ENCODE measurements at regions not wholly inside any gene's neighbourhood (a gene's known extent, or its start where the extent isn't known, plus 50 kb on each side); places are given as distances from the start of the nearest gene placed in this dataset.

DNA sequence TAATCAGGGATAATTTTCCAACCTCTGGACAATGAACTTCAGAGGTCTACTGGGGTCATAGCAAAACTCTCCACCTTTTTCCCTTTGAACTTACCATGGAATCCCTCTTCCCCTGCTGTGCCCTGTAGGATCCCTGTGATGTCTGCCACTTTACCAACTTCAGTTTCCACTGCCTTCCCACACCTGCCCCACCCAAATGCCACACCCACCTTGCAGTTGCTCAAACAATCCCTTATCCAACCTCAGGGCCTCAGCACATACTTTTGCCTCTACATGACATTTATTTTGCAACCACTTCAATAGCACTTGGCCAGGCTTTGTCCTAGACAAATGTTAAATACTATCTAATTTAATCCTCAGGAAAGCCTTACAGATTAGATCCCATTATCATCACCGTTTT lies 463.7 kb upstream of the WWC1 start:
- WGBS (ENCODE audit: low lambda C conversion rate, missing lambda C conversion rate) = 50% methylated on average over 1 of the region's 1 CpG
- H3K9me3 ChIP-seq (ENCODE audit: low read depth) = no peaks in the 10 kb centered on the region
- no peak for DNase-seq (ENCODE audit: low spot score)
- H4K20me1 ChIP-seq (ENCODE audit: insufficient read depth, poor library complexity, severe bottlenecking) = no peaks in the 10 kb centered on the region
- no peaks in the 10 kb centered on the region for H3K9me2 ChIP-seq (replicated peaks; ENCODE audit: insufficient read depth)
- TF ChIP-seq EZH2 (IDR thresholded peaks at IDR 0.05; ENCODE audit: borderline replicate concordance) (no peak), CTCF (IDR thresholded peaks at IDR 0.05; ENCODE audit: poor library complexity) (no peak), EZH2phosphoT487 (IDR thresholded peaks at IDR 0.05; ENCODE audit: low read depth, severe bottlenecking, unreplicated experiment) (no peak)
- no peak overlapping the region for H3K27ac ChIP-seq
- H3K27me3 ChIP-seq = no peaks in the 10 kb centered on the region
- no peak overlapping the region for H3K4me2 ChIP-seq
- H3K4me1 ChIP-seq (ENCODE audit: insufficient read depth) = no peaks in the 10 kb centered on the region
- H3K4me3 ChIP-seq = no peak overlapping the region
- no peaks in the 10 kb centered on the region for H3K36me3 ChIP-seq (replicated peaks; ENCODE audit: insufficient read depth, low read depth)
- no peak overlapping the region for H2AFZ ChIP-seq
- no peaks in the 10 kb centered on the region for H3K79me2 ChIP-seq

- no peak for DNase-seq (ENCODE audit: low spot score)
- Histone ChIP-seq H2AFZ (no peak overlapping the region), H3K4me1 (ENCODE audit: insufficient read depth) (no peaks in the 10 kb centered on the region), H3K9me2 (replicated peaks; ENCODE audit: insufficient read depth) (no peaks in the 10 kb centered on the region), H3K9me3 (ENCODE audit: low read depth) (no peaks in the 10 kb centered on the region), H3K4me2 (no peak overlapping the region), H4K20me1 (ENCODE audit: insufficient read depth, poor library complexity, severe bottlenecking) (no peaks in the 10 kb centered on the region), H3K27me3 (no peaks in the 10 kb centered on the region), H3K36me3 (replicated peaks; ENCODE audit: insufficient read depth, low read depth) (no peaks in the 10 kb centered on the region), H3K27ac (no peak overlapping the region), H3K4me3 (no peak overlapping the region), H3K79me2 (no peaks in the 10 kb centered on the region)
- 81% methylated on average over 8 of the region's 8 CpGs for WGBS (ENCODE audit: low lambda C conversion rate, missing lambda C conversion rate)
- TF ChIP-seq CTCF (IDR thresholded peaks at IDR 0.05; ENCODE audit: poor library complexity) = no peak
- no peak for TF ChIP-seq EZH2phosphoT487 (IDR thresholded peaks at IDR 0.05; ENCODE audit: low read depth, severe bottlenecking, unreplicated experiment)
- TF ChIP-seq EZH2 (IDR thresholded peaks at IDR 0.05; ENCODE audit: borderline replicate concordance) = no peak
These were observed 459.5 kb upstream of the WWC1 start for GRCh38 chr5:167831754-167832504.

- Histone ChIP-seq H3K4me1 (ENCODE audit: insufficient read depth) (no peaks in the 10 kb centered on the region), H3K4me3 (no peak overlapping the region), H3K36me3 (replicated peaks; ENCODE audit: insufficient read depth, low read depth) (no peaks in the 10 kb centered on the region), H2AFZ (no peak overlapping the region), H3K9me2 (replicated peaks; ENCODE audit: insufficient read depth) (no peaks in the 10 kb centered on the region), H3K27me3 (no peaks in the 10 kb centered on the region), H3K4me2 (no peak overlapping the region), H3K27ac (no peak overlapping the region), H3K9me3 (ENCODE audit: low read depth) (no peaks in the 10 kb centered on the region), H4K20me1 (ENCODE audit: insufficient read depth, poor library complexity, severe bottlenecking) (no peaks in the 10 kb centered on the region), H3K79me2 (no peaks in the 10 kb centered on the region)
- TF ChIP-seq EZH2phosphoT487 (IDR thresholded peaks at IDR 0.05; ENCODE audit: low read depth, severe bottlenecking, unreplicated experiment) = no peak
- no peak for TF ChIP-seq CTCF (IDR thresholded peaks at IDR 0.05; ENCODE audit: poor library complexity)
- TF ChIP-seq EZH2 (IDR thresholded peaks at IDR 0.05; ENCODE audit: borderline replicate concordance) = no peak
- 0% methylated on average over 1 of the region's 1 CpG for WGBS (ENCODE audit: low lambda C conversion rate, missing lambda C conversion rate)
- no peak for DNase-seq (ENCODE audit: low spot score)
These were observed 458.8 kb upstream of the WWC1 start for GRCh38 chr5:167832609-167833008.

Measured in hepatocyte (in vitro differentiated cells).